ENCODE measurements at regions not wholly inside any gene's neighbourhood (a gene's known extent, or its start where the extent isn't known, plus 50 kb on each side); places are given as distances from the start of the nearest gene placed in this dataset.

DNA sequence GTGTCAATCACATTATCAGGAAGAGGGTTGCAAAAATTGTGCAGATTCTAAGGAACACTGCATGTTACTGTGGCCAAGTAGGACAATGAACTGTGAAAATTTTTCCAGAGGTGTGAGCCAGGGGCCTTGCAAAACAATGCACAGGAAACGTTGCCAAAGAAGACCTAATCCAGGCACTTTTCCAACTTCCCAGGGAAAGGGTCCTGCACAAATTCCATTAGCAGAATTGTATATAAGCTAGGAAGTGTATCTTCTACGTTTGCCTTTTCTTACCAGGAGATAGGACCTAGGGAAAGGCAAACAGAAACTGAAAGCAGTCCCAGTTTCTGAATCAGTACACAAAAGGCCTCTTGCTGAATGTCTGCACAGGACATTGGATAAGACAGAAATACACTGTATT lies 1888.3 kb upstream of the CELF4 start:
- TF ChIP-seq, protein P1, sequence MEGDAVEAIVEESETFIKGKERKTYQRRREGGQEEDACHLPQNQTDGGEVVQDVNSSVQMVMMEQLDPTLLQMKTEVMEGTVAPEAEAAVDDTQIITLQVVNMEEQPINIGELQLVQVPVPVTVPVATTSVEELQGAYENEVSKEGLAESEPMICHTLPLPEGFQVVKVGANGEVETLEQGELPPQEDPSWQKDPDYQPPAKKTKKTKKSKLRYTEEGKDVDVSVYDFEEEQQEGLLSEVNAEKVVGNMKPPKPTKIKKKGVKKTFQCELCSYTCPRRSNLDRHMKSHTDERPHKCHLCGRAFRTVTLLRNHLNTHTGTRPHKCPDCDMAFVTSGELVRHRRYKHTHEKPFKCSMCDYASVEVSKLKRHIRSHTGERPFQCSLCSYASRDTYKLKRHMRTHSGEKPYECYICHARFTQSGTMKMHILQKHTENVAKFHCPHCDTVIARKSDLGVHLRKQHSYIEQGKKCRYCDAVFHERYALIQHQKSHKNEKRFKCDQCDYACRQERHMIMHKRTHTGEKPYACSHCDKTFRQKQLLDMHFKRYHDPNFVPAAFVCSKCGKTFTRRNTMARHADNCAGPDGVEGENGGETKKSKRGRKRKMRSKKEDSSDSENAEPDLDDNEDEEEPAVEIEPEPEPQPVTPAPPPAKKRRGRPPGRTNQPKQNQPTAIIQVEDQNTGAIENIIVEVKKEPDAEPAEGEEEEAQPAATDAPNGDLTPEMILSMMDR (IDR thresholded peaks at IDR 0.05; ENCODE audit: extremely low read depth in 1 of 2, insufficient read depth in 1 of 2, low read depth in 1 of 2, low read length in 2 of 2), result no peak
- TF ChIP-seq POLR2A (IDR thresholded peaks at IDR 0.05; ENCODE audit: low read depth, low read length) (no peak), POLR2AphosphoS5 (IDR thresholded peaks at IDR 0.05; ENCODE audit: insufficient read depth, low read depth, low read length) (peak; percentile 14)

Measured in endothelial cell of umbilical vein (primary cell).